H9 (cell line): ENCODE measurements at regions not wholly inside any gene's neighbourhood (a gene's known extent, or its start where the extent isn't known, plus 50 kb on each side); places are given as distances from the start of the nearest gene placed in this dataset.

Source experiments
- DNase-seq: peaks from one replicate; pipeline ENCODE4 v3.0.0-alpha.2; 2017
- H2AFZ ChIP-seq: one replicate; pipeline ENCODE4 v1.6.1; 2013; ENCODE audit warnings: mild to moderate bottlenecking, low read length, control low read depth, moderate library complexity
- H2AK5ac ChIP-seq: 2 replicates; pipeline ENCODE4 v1.6.1; 2013; ENCODE audit warnings: low read length, control low read depth, mixed read lengths; ENCODE audit not compliant: insufficient read length
- H2BK120ac ChIP-seq: one replicate; pipeline ENCODE4 v1.6.1; 2013; ENCODE audit warnings: low read depth, mild to moderate bottlenecking, low read length, control low read depth, inconsistent platforms; ENCODE audit not compliant: poor library complexity, severe bottlenecking
- H2BK12ac ChIP-seq: 2 replicates; pipeline ENCODE4 v1.6.1; 2013; ENCODE audit warnings: low read length, control low read depth, mixed read lengths, low read depth; ENCODE audit not compliant: insufficient read length
- H2BK15ac ChIP-seq: 2 replicates; pipeline ENCODE4 v1.6.1; 2013; ENCODE audit warnings: low read depth, low read length, control low read depth
- H2BK20ac ChIP-seq: one replicate; pipeline ENCODE4 v1.6.1; 2013; ENCODE audit warnings: low read depth, mild to moderate bottlenecking, low read length, control low read depth, inconsistent platforms; ENCODE audit not compliant: poor library complexity, severe bottlenecking
- H2BK5ac ChIP-seq: 2 replicates; pipeline ENCODE4 v1.6.1; 2013; ENCODE audit warnings: low read length, control low read depth, mixed read lengths; ENCODE audit not compliant: insufficient read length
- H3K14ac ChIP-seq: 2 replicates; pipeline ENCODE4 v1.6.1; 2013; ENCODE audit warnings: low read length, control low read depth; ENCODE audit not compliant: insufficient read depth
- H3K18ac ChIP-seq: 2 replicates; pipeline ENCODE4 v1.6.1; 2013; ENCODE audit warnings: low read depth, mild to moderate bottlenecking, mixed read lengths, low read length, control low read depth; ENCODE audit not compliant: insufficient read length
- H3K23ac ChIP-seq: 2 replicates; pipeline ENCODE4 v1.6.1; 2013; ENCODE audit warnings: low read length, control low read depth, mixed read lengths, low read depth; ENCODE audit not compliant: insufficient read length
- H3K23me2 ChIP-seq: 2 replicates; pipeline ENCODE4 v1.6.1; 2013; ENCODE audit warnings: low read depth, mild to moderate bottlenecking, mixed read lengths, low read length, control low read depth; ENCODE audit not compliant: insufficient read length, poor library complexity, severe bottlenecking
- H3K27ac ChIP-seq: 2 replicates; pipeline ENCODE4 v1.5.1; 2013; ENCODE audit warnings: low read length, control low read depth, mixed read lengths, low read depth; ENCODE audit not compliant: insufficient read length
- H3K27me3 ChIP-seq: 2 replicates; pipeline ENCODE4 v1.6.1; 2013; ENCODE audit warnings: low read length, control low read depth, inconsistent platforms; ENCODE audit not compliant: insufficient read depth
- H3K4ac ChIP-seq: 2 replicates; pipeline ENCODE4 v1.6.1; 2013; ENCODE audit warnings: low read depth, mild to moderate bottlenecking, control low read depth, inconsistent platforms, low read length, moderate library complexity
- H3K4me1 ChIP-seq: 2 replicates; pipeline ENCODE4 v1.6.1; 2013; ENCODE audit warnings: low read length, control low read depth, inconsistent platforms; ENCODE audit not compliant: insufficient read depth
- H3K4me2 ChIP-seq: 2 replicates; pipeline ENCODE4 v1.6.1; 2013; ENCODE audit warnings: low read length, control low read depth, mixed read lengths; ENCODE audit not compliant: insufficient read length, insufficient read depth
- H3K56ac ChIP-seq: 2 replicates; pipeline ENCODE4 v1.6.1; 2013; ENCODE audit warnings: low read depth, mild to moderate bottlenecking, mixed read lengths, low read length, control low read depth; ENCODE audit not compliant: insufficient read length
- H3K79me1 ChIP-seq: 2 replicates; pipeline ENCODE4 v1.6.1; 2013; ENCODE audit warnings: low read depth, mild to moderate bottlenecking, moderate library complexity, low read length, control low read depth, inconsistent platforms; ENCODE audit not compliant: insufficient read depth, poor library complexity, severe bottlenecking
- H3K79me2 ChIP-seq: 2 replicates; pipeline ENCODE4 v1.6.1; 2013; ENCODE audit warnings: low read length, control low read depth, inconsistent platforms; ENCODE audit not compliant: insufficient read depth
- H3K9ac ChIP-seq: 2 replicates; pipeline ENCODE4 v1.6.1; 2013; ENCODE audit warnings: low read length, control low read depth, mixed read lengths; ENCODE audit not compliant: insufficient read length; ENCODE audit errors: extremely low read depth
- H3K9me3 ChIP-seq: one replicate; pipeline ENCODE4 v1.6.1; 2013; ENCODE audit warnings: low read depth, low read length, inconsistent platforms; ENCODE audit not compliant: control insufficient read depth
- H3T11ph ChIP-seq: one replicate; pipeline ENCODE4 v1.6.1; 2013; ENCODE audit warnings: mild to moderate bottlenecking, low read length, control low read depth, inconsistent platforms
- H4K20me1 ChIP-seq: one replicate; pipeline ENCODE4 v1.6.1; 2013; ENCODE audit not compliant: control insufficient read depth, insufficient read length, insufficient read depth
- H4K5ac ChIP-seq: 2 replicates; pipeline ENCODE4 v1.6.1; 2013; ENCODE audit warnings: low read depth, mild to moderate bottlenecking, mixed read lengths, low read length, control low read depth; ENCODE audit not compliant: insufficient read length
- H4K8ac ChIP-seq: replicated peaks from 2 replicates; pipeline ENCODE4 v1.6.1; 2013; ENCODE audit warnings: low read length, control low read depth, mixed read lengths, low read depth; ENCODE audit not compliant: insufficient read length
- H4K91ac ChIP-seq: 2 replicates; pipeline ENCODE4 v1.6.1; 2013; ENCODE audit warnings: low read depth, mild to moderate bottlenecking, moderate library complexity, mixed read lengths, low read length, control low read depth; ENCODE audit not compliant: insufficient read length
- H3K27ac Mint-ChIP-seq, 3 experiments: 2 replicates in 2 of 3; 3 replicates in 1 of 3; pipeline ENCODE4 v1.8.0; 2020 to 2021; ENCODE audit warnings: mixed read lengths in 3 of 3, mild to moderate bottlenecking in 1 of 3, moderate library complexity in 1 of 3
- H3K27me3 Mint-ChIP-seq: 2 replicates; pipeline ENCODE4 v1.8.0; 2021; ENCODE audit warnings: low read depth, mild to moderate bottlenecking, moderate library complexity, mixed read lengths
- H3K36me3 Mint-ChIP-seq, 3 experiments: 2 replicates in 2 of 3; 3 replicates in 1 of 3; pipeline ENCODE4 v1.8.0; 2020 to 2021; ENCODE audit warnings: low read depth in 3 of 3, mixed read lengths in 3 of 3; ENCODE audit not compliant: insufficient read depth in 1 of 3
- H3K4me1 Mint-ChIP-seq, 2 experiments: 2 replicates each; pipeline ENCODE4 v1.8.0; 2020; ENCODE audit warnings: mixed read lengths in 2 of 2
- H3K4me3 Mint-ChIP-seq, 2 experiments: 2 replicates in 1 of 2; 3 replicates in 1 of 2; pipeline ENCODE4 v1.8.0; 2020 to 2021; ENCODE audit warnings: mild to moderate bottlenecking in 2 of 2, mixed read lengths in 2 of 2, moderate library complexity in 1 of 2
- H3K9me3 Mint-ChIP-seq, 2 experiments: 2 replicates in 1 of 2; 3 replicates in 1 of 2; pipeline ENCODE4 v1.8.0; 2020; ENCODE audit warnings: mild to moderate bottlenecking in 2 of 2, mixed read lengths in 2 of 2, moderate library complexity in 1 of 2
- WGBS: extraction: QIAGEN DNeasy Blood & Tissue Kit; methylation state at CpG from one replicate; pipeline ENCODE4 v1.1.7; 2013; ENCODE audit warnings: missing lambda C conversion rate, low lambda C conversion rate, mixed read lengths; ENCODE audit not compliant: insufficient read length; ENCODE audit errors: extremely low coverage; 5-methylcytosine and 5-hydroxymethylcytosine counted together
- TF ChIP-seq, protein P1 (sequence below): fragments of 200-600 bp; sonication (generic); conservative IDR thresholded peaks from 3 replicates; pipeline ENCODE4 v1.8.0; 2021; ENCODE audit warnings: antibody characterized with exemption, mild to moderate bottlenecking

DNA sequence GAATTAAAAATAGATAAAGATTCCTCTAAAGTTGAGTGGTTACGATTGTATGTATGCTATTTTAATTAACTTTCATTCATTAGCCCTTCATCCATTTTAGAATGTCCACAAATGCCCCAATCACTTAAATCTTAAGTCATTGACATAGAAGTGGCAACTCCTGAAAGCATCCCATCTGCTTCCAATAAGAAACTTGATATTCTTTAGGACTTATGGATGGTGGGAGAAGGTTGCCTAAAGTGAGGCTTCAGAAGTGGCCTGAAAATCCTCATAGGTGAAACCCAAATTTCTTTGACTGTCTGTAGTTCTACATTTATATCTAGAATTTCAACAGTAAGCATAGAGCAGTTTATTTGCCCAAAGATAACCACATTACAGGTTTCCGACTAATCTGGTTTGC lies 161.7 kb upstream of the HMGA2 start:
- Mint-ChIP-seq H3K27ac (no peak overlapping the region), H3K4me3 (no peak overlapping the region), H3K4me1 (peaks cover under 1 to 3% of the 10 kb centered on the region in 2 experiments), H3K36me3 (peaks cover 0 to 9% (median 6%) of the 10 kb centered on the region in 3 experiments; a peak in 4 of 7 replicates), H3K27me3 (peaks cover 5% of the 10 kb centered on the region; the same call in 1 of the 2 replicates), H3K9me3 (peaks cover 8 to 16% of the 10 kb centered on the region in 2 experiments; a peak in 3 of 5 replicates)
- Histone ChIP-seq H2BK15ac (no peak overlapping the region), H3K23ac (no peak overlapping the region), H2BK12ac (no peak overlapping the region), H3K18ac (no peak overlapping the region), H4K91ac (no peak overlapping the region), H3K4ac (no peak overlapping the region), H3K9me3 (peaks cover 6% of the 10 kb centered on the region), H2BK120ac (no peak overlapping the region), H3K23me2 (no peaks in the 10 kb centered on the region), H3K27me3 (no peaks in the 10 kb centered on the region), H3K56ac (no peak overlapping the region), H3K79me2 (no peaks in the 10 kb centered on the region), H2BK5ac (no peak overlapping the region), H3K9ac (no peak overlapping the region), H3K4me1 (peaks cover 3% of the 10 kb centered on the region; the same call in 1 of the 2 replicates), H2AFZ (no peak overlapping the region), H3K27ac (no peak overlapping the region), H3K4me2 (no peak overlapping the region), H3K14ac (no peak overlapping the region), H2AK5ac (no peak overlapping the region), H2BK20ac (no peak overlapping the region), H4K5ac (no peak overlapping the region), H4K8ac (no peak overlapping the region), H4K20me1 (no peaks in the 10 kb centered on the region), H3T11ph (no peak overlapping the region), H3K79me1 (no peaks in the 10 kb centered on the region)
- DNase-seq = no peak
- TF ChIP-seq, protein P1, sequence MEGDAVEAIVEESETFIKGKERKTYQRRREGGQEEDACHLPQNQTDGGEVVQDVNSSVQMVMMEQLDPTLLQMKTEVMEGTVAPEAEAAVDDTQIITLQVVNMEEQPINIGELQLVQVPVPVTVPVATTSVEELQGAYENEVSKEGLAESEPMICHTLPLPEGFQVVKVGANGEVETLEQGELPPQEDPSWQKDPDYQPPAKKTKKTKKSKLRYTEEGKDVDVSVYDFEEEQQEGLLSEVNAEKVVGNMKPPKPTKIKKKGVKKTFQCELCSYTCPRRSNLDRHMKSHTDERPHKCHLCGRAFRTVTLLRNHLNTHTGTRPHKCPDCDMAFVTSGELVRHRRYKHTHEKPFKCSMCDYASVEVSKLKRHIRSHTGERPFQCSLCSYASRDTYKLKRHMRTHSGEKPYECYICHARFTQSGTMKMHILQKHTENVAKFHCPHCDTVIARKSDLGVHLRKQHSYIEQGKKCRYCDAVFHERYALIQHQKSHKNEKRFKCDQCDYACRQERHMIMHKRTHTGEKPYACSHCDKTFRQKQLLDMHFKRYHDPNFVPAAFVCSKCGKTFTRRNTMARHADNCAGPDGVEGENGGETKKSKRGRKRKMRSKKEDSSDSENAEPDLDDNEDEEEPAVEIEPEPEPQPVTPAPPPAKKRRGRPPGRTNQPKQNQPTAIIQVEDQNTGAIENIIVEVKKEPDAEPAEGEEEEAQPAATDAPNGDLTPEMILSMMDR = no peak
- no CpG with 5 or more reads among the region's 2 CpGs for WGBS
